GM12872 (cell line): ENCODE measurements at regions not wholly inside any gene's neighbourhood (a gene's known extent, or its start where the extent isn't known, plus 50 kb on each side); places are given as distances from the start of the nearest gene placed in this dataset.

Experiments used
- CTCF ChIP-seq: IDR thresholded peaks from 3 replicates; pipeline ENCODE4 v1.5.1; 2011; ENCODE audit warnings: low read depth, mild to moderate bottlenecking, low read length, moderate library complexity; ENCODE audit not compliant: insufficient read depth

GRCh38 chr10:107686095-107686494 lies 521.6 kb upstream of the SORCS1 start:
- TF ChIP-seq CTCF = no peak

GRCh38 chr10:107671960-107672359 lies 507.5 kb upstream of the SORCS1 start:
- no peak for TF ChIP-seq CTCF

GRCh38 chr10:107666214-107666613 lies 501.7 kb upstream of the SORCS1 start:
- no peak for TF ChIP-seq CTCF

- no peak for TF ChIP-seq CTCF
Observed at GRCh38 chr10:107665459-107665858, 501.0 kb upstream of the SORCS1 start.

GRCh38 chr10:107657851-107658250 lies 493.3 kb upstream of the SORCS1 start:
- TF ChIP-seq CTCF = no peak

- no peak for TF ChIP-seq CTCF
Observed at GRCh38 chr10:107656932-107657331, 492.4 kb upstream of the SORCS1 start.

- no peak for TF ChIP-seq CTCF
Observed at GRCh38 chr10:107653832-107654287, 489.4 kb upstream of the SORCS1 start.

- TF ChIP-seq CTCF = no peak
Observed at GRCh38 chr10:107650939-107651338, 486.4 kb upstream of the SORCS1 start.
